ENCODE measurements at regions not wholly inside any gene's neighbourhood (a gene's known extent, or its start where the extent isn't known, plus 50 kb on each side); places are given as distances from the start of the nearest gene placed in this dataset.

DNA sequence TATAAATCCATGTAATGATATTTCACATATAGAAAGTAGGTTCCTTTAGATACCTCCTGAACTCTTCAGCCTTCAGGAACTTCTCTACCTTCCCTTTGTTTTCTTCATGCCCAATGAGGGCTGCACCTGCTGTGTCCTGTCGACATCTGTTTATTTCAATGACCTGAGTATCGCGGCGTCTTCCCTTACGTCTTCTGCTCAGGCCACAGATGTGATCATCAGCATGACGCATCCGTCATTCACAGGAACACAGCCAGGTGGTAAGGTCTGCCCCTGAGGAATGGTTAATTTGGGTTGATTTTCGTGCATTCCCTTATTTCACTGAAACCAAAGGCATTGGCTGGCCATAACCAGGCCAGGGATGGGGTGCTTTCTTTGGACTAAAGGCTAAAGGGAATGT lies 217.1 kb downstream of the MED10 start:
- Mint-ChIP-seq H3K4me1 (no peaks in the 10 kb centered on the region), H3K4me3 (no peak overlapping the region), H3K36me3 (ENCODE audit: insufficient read depth) (no peaks in the 10 kb centered on the region), H3K27ac (ENCODE audit: low read depth) (no peak overlapping the region), H3K9me3 (peaks cover 4% of the 10 kb centered on the region), H3K27me3 (peaks cover 8% of the 10 kb centered on the region)
- DNase-seq (ENCODE audit: low spot score in 2 of 2) (no peak), ATAC-seq (replicated peaks; ENCODE audit: extremely low read depth, poor library complexity, severe bottlenecking) (no peak)

DNA sequence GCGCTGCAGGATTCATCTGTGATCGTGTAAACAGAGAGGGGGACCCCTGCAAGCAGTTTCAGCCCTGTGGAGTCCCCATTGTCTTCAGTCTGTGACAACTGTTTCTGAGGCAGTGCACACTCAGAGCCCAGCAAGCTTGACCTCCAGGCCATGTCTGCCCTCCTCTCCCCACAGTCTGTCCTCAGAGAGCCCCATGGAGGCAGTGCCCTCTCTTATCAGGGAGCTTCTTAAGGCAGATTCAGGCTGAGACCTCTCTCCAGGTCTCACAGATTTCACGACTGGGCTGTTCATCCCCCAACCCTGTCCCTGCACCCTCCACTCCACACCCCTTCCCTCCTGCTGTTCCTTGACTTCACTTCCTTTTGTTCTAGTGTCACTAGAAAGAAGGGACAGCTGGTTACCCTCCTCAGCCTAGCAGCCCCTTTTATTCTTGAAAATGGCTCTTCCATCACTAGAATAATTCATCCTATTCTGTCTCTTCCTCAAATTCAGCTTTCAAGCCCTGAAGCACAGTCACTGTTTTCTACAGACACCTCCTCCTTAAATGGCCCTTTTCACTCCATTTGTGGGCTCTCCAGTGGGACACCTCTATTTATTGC lies 218.4 kb downstream of the MED10 start:
- H3K27ac Mint-ChIP-seq (ENCODE audit: low read depth), result no peak overlapping the region
- peaks cover 4% of the 10 kb centered on the region for H3K9me3 Mint-ChIP-seq
- DNase-seq (ENCODE audit: low spot score in 2 of 2) (no peak), ATAC-seq (replicated peaks; ENCODE audit: extremely low read depth, poor library complexity, severe bottlenecking) (no peak)
- H3K4me1 Mint-ChIP-seq, result no peaks in the 10 kb centered on the region
- H3K36me3 Mint-ChIP-seq (ENCODE audit: insufficient read depth), result no peaks in the 10 kb centered on the region
- H3K27me3 Mint-ChIP-seq, result peaks cover 8% of the 10 kb centered on the region
- no peak overlapping the region for H3K4me3 Mint-ChIP-seq

DNA sequence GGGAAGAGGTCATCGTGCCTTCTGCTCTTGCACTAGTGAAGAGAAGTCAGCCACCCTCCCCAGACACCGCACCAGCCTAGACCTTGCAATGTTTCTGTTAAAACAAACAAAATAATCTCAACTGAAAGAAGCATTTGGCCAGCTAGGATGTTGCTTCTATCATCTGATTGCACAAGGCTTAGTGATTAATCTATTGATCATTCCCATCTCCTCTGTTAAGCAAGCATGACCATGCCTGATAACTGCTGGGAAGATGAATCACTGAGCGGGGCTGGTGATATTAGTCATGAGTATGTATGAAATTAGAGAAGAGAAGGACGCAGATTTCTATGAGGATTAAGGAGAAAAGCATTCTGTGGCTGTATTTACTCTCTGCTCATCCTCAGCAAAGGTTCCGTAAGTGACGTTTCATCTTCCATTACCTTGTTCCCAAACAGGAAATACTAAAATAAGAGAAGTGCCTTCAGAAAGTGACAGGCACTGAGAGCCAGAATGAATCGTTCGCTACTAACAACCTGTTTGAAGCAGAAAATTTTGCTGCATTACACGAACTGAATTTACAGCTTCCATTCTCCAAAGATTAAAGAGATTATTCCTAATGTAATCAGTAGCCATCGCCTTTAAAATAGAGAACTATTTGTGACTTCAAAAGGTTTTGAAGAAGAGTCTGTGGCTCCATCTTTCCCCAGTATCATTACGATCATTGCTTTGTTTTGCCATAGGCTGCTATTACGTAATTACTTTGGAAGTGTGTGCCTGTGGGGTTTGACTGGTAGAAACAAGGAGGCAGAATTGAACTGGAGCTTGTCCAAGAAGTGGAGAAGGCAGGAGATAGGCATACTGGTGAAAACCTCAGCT lies 219.1 kb downstream of the MED10 start:
- Mint-ChIP-seq H3K27ac (ENCODE audit: low read depth) (no peak overlapping the region), H3K4me3 (no peak overlapping the region), H3K27me3 (peaks cover 5% of the 10 kb centered on the region), H3K9me3 (peaks cover 4% of the 10 kb centered on the region), H3K36me3 (ENCODE audit: insufficient read depth) (no peaks in the 10 kb centered on the region), H3K4me1 (no peaks in the 10 kb centered on the region)
- ATAC-seq (replicated peaks; ENCODE audit: extremely low read depth, poor library complexity, severe bottlenecking) (no peak), DNase-seq (ENCODE audit: low spot score in 2 of 2) (no peak)

DNA sequence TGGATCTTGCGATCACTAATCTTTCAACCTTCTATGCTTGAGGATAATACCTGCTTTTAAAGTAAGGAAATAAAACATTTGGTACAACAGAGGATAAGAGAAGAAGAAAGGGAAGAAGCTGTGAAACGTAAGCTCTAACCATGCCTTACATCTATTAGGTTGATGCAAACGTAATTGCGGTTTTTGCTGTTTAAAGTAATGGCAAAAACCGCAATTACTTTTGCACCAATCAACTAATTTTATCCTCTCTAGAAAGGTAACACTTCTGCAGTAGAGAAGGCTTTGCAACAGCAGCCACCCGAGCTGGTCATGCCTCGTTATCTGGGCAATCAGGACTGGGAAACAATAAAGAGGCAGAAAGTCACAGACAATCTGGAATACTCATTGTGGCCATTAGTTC lies 224.1 kb downstream of the MED10 start:
- H3K4me1 Mint-ChIP-seq, result no peaks in the 10 kb centered on the region
- no peak for DNase-seq (ENCODE audit: low spot score in 2 of 2)
- no peak overlapping the region for H3K4me3 Mint-ChIP-seq
- no peaks in the 10 kb centered on the region for H3K27me3 Mint-ChIP-seq
- ATAC-seq (replicated peaks; ENCODE audit: extremely low read depth, poor library complexity, severe bottlenecking), result no peak
- H3K9me3 Mint-ChIP-seq, result no peaks in the 10 kb centered on the region
- H3K36me3 Mint-ChIP-seq (ENCODE audit: insufficient read depth), result no peaks in the 10 kb centered on the region
- H3K27ac Mint-ChIP-seq (ENCODE audit: low read depth), result no peak overlapping the region

DNA sequence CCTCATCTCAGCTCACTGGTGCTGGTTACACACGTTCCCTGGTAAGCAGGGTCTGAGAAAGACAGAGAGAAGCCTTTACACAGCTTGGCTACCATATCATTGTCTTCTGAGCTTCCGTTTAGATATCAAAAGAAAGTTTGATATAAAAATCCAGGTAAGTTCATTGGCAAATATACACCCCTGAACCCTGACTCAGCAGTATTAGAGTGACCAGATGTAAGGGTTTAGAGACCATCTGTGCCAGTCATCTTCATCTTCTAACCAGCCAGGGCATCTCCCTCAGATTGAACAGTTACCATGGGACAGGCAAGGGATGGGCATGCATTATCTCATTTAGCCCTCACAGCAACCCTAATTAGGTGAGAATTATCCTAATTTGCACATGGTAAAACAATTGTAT lies 232.1 kb downstream of the MED10 start:
- H3K9me3 Mint-ChIP-seq, result no peaks in the 10 kb centered on the region
- DNase-seq (ENCODE audit: low spot score in 2 of 2), result no peak
- H3K4me1 Mint-ChIP-seq, result no peaks in the 10 kb centered on the region
- H3K27ac Mint-ChIP-seq (ENCODE audit: low read depth), result no peak overlapping the region
- no peak for ATAC-seq (replicated peaks; ENCODE audit: extremely low read depth, poor library complexity, severe bottlenecking)
- H3K27me3 Mint-ChIP-seq, result no peaks in the 10 kb centered on the region
- H3K36me3 Mint-ChIP-seq (ENCODE audit: insufficient read depth), result no peaks in the 10 kb centered on the region
- H3K4me3 Mint-ChIP-seq, result no peak overlapping the region

DNA sequence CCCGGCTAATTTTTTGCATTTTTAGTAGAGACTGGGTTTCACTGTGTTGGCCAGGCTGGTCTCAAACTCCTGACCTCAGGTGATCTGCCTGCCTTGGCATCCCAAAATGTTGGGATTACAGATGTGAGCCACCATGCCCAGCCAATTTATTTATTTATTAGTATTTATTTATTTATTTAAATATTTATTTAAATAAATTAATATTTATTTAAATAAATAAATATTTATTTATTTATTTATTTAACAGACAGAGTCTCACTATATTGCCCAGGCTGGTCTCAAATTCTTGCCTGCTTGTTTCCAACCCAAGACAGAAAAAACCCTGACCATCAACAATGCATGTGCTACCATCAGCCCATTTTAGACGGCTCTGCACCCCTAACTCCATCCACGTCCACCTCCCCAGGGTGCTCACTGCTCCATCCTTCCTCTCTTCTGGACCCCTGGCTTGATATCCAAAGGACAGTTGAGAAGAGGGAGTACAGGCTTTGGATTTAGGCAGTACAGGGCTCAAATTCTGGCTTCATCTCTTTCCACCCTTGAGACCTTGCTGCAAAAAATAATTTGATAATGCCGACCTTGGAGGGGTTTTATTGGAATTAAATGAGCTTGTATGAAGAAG lies 232.6 kb downstream of the MED10 start:
- Mint-ChIP-seq H3K4me1 (no peaks in the 10 kb centered on the region), H3K27ac (ENCODE audit: low read depth) (no peak overlapping the region), H3K27me3 (no peaks in the 10 kb centered on the region), H3K9me3 (no peaks in the 10 kb centered on the region), H3K36me3 (ENCODE audit: insufficient read depth) (no peaks in the 10 kb centered on the region), H3K4me3 (no peak overlapping the region)
- DNase-seq (ENCODE audit: low spot score in 2 of 2) (no peak), ATAC-seq (replicated peaks; ENCODE audit: extremely low read depth, poor library complexity, severe bottlenecking) (no peak)

DNA sequence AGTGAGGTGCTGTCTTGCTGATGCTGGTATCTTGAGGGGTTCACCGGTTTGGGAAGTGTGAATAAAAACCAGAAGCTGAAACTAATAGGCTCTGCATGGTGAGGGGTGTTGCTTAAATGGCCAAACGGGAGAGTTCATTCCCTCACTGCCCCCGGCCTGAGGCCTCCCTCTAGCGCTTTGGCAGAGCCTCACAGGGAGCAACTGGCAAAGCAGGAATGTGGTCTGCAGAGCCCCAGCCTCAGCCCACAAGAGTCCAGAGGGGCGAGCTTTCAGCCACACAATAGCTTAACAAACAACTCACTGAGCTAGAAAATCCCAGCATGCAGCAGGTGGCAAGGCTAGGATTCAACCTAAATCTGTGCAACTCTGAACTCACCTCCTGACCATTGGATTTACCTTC lies 234.8 kb downstream of the MED10 start:
- Mint-ChIP-seq H3K4me3 (no peak overlapping the region), H3K9me3 (no peaks in the 10 kb centered on the region), H3K36me3 (ENCODE audit: insufficient read depth) (no peaks in the 10 kb centered on the region), H3K4me1 (no peaks in the 10 kb centered on the region), H3K27me3 (no peaks in the 10 kb centered on the region), H3K27ac (ENCODE audit: low read depth) (no peak overlapping the region)
- no peak for DNase-seq (ENCODE audit: low spot score in 2 of 2)
- no peak for ATAC-seq (replicated peaks; ENCODE audit: extremely low read depth, poor library complexity, severe bottlenecking)

DNA sequence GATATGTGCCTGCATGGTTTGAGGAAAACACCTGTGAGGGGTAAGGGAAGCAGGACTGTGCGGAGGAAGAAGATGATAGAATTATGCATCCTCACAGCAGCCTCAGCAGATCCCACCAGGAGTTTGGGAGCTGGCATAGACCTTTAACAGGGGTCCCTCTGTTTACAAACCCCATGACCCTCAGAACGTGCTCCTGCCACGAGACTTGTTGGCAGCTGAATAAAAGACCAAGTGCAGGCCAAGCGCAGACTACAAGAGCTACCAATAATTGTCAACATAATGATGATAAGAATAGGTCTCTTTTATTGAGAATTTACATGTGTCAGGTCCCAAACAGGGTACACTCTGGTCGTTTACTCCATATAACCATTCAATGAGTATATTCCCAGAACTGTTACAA lies 236.0 kb downstream of the MED10 start:
- Mint-ChIP-seq H3K4me1 (no peaks in the 10 kb centered on the region), H3K27me3 (no peaks in the 10 kb centered on the region), H3K36me3 (ENCODE audit: insufficient read depth) (no peaks in the 10 kb centered on the region), H3K4me3 (no peak overlapping the region), H3K27ac (ENCODE audit: low read depth) (no peak overlapping the region), H3K9me3 (no peaks in the 10 kb centered on the region)
- ATAC-seq (replicated peaks; ENCODE audit: extremely low read depth, poor library complexity, severe bottlenecking), result no peak
- no peak for DNase-seq (ENCODE audit: low spot score in 2 of 2)

DNA sequence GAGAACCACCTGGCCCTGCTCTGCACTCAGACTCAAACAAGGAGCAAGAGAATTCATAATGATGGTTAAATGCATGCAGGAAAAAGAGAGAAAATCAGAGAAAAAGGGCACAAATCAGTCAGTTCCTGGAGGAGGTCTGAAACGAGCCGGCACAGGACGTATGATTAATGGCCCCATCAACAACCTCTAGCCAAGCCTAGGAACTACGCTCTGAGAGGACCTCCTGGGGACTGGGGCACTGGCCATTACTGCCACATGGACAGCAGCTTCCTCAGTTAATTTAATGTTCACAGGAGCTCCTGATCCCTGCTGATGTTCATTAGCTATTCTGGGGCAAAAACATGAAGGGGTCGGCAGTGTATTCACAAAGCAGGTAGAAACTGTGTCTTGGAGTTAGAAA lies 238.1 kb downstream of the MED10 start:
- no peak for ATAC-seq (replicated peaks; ENCODE audit: extremely low read depth, poor library complexity, severe bottlenecking)
- no peaks in the 10 kb centered on the region for H3K4me1 Mint-ChIP-seq
- H3K4me3 Mint-ChIP-seq, result no peak overlapping the region
- no peaks in the 10 kb centered on the region for H3K9me3 Mint-ChIP-seq
- no peaks in the 10 kb centered on the region for H3K36me3 Mint-ChIP-seq (ENCODE audit: insufficient read depth)
- no peak overlapping the region for H3K27ac Mint-ChIP-seq (ENCODE audit: low read depth)
- no peaks in the 10 kb centered on the region for H3K27me3 Mint-ChIP-seq
- DNase-seq (ENCODE audit: low spot score in 2 of 2), result no peak

DNA sequence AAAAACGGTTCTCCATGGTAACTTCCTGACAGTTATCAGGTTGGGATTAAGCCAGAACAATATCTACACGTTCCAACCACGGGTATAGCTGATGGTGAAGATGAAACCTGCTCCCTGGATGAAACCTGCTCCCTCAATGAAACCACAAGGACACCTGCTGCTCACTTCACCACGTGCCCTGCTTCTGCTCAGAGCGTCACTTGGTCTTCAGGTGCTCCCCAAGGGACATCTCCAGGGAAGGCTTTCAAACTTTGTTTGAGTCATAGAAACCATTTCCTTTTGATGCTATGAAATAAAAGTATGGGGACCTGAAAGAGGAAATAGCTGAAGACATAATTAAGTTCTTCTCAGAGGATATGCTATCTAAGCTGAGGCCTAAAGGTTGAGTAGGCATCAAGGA lies 242.4 kb downstream of the MED10 start:
- ATAC-seq (replicated peaks; ENCODE audit: extremely low read depth, poor library complexity, severe bottlenecking) (no peak), DNase-seq (ENCODE audit: low spot score in 2 of 2) (no peak)
- Mint-ChIP-seq H3K4me3 (no peak overlapping the region), H3K36me3 (ENCODE audit: insufficient read depth) (no peaks in the 10 kb centered on the region), H3K27ac (ENCODE audit: low read depth) (no peak overlapping the region), H3K27me3 (no peaks in the 10 kb centered on the region), H3K9me3 (no peaks in the 10 kb centered on the region), H3K4me1 (no peaks in the 10 kb centered on the region)

DNA sequence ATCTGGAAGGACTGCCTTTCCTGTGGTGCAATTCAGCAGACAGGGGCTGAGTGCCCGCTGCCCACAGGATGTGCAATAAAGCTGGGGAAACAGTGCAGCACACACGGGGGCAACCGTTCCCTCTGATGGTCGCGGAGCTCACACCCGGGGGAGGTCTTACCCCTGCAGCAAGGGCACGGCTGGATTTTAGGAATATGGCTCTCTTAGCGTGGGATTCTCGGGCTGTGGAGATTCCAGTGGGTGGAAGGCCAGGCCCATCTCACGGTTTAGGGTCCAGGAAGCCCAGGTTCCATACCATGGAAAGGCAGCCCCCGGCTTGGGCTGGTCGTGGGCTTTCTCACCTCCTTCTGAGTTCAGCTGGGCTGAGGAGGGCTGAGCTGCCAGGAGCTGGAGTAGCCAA lies 244.1 kb downstream of the MED10 start:
- H3K9me3 Mint-ChIP-seq, result no peaks in the 10 kb centered on the region
- no peak overlapping the region for H3K27ac Mint-ChIP-seq (ENCODE audit: low read depth)
- ATAC-seq (replicated peaks; ENCODE audit: extremely low read depth, poor library complexity, severe bottlenecking) (no peak), DNase-seq (ENCODE audit: low spot score in 2 of 2) (no peak)
- no peaks in the 10 kb centered on the region for H3K27me3 Mint-ChIP-seq
- H3K4me1 Mint-ChIP-seq, result no peaks in the 10 kb centered on the region
- H3K36me3 Mint-ChIP-seq (ENCODE audit: insufficient read depth), result no peaks in the 10 kb centered on the region
- H3K4me3 Mint-ChIP-seq, result no peak overlapping the region

DNA sequence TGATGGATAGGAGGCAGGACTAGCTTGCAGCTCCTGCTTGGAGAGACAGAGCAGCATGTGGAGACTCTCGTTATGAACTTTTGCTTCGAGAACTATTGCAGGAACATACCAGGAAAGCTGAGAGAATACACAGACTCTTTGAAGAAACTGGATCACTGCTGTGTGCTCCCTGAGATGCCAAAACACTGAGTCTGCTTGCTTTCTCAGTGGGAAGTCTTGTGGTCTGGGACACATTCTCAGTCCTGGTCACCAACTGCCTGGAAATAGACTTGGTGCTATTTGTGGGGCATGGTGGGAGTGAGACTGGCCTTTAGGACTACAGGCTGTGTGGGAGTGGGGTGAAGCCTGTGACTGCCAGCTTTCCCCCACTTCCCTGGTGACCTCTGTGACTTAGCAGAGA lies 252.6 kb downstream of the MED10 start:
- no peak for DNase-seq (ENCODE audit: low spot score in 2 of 2)
- Mint-ChIP-seq H3K9me3 (peaks cover 7% of the 10 kb centered on the region), H3K4me1 (no peaks in the 10 kb centered on the region), H3K27me3 (no peaks in the 10 kb centered on the region), H3K4me3 (no peak overlapping the region), H3K27ac (ENCODE audit: low read depth) (no peak overlapping the region), H3K36me3 (ENCODE audit: insufficient read depth) (no peaks in the 10 kb centered on the region)
- ATAC-seq (replicated peaks; ENCODE audit: extremely low read depth, poor library complexity, severe bottlenecking), result no peak

DNA sequence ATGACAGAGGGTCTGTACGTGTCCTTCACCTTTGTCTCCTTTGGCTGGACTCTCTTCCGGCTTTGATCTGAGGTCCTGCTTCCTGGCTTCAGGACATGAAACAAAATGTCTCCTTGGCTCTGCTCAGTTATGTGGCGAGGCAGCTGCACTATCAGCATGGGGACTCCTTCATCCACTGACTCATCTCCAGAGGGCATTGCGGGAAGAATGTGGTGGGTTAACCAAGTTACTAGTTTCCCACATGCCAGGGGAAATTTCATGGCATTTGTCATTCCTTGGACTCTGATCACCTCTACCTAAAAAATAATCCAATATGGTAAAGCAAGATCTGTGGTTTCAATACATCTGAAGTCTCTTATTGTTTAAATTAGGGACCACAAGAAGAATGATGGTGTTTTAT lies 259.7 kb downstream of the MED10 start:
- DNase-seq (ENCODE audit: low spot score in 2 of 2) (no peak), ATAC-seq (replicated peaks; ENCODE audit: extremely low read depth, poor library complexity, severe bottlenecking) (no peak)
- no peaks in the 10 kb centered on the region for H3K27me3 Mint-ChIP-seq
- H3K4me1 Mint-ChIP-seq, result no peaks in the 10 kb centered on the region
- H3K9me3 Mint-ChIP-seq, result no peaks in the 10 kb centered on the region
- H3K4me3 Mint-ChIP-seq, result no peak overlapping the region
- H3K27ac Mint-ChIP-seq (ENCODE audit: low read depth), result no peak overlapping the region
- H3K36me3 Mint-ChIP-seq (ENCODE audit: insufficient read depth), result no peaks in the 10 kb centered on the region

Measured in central memory CD8-positive, alpha-beta T cell (primary cell).